GM12873 (cell line): ENCODE measurements at regions not wholly inside any gene's neighbourhood (a gene's known extent, or its start where the extent isn't known, plus 50 kb on each side); places are given as distances from the start of the nearest gene placed in this dataset.

Experiments used
- TF ChIP-seq, protein P1 (sequence below): IDR thresholded peaks from 2 replicates; pipeline ENCODE4 v1.5.1; 2012; ENCODE audit warnings: low read depth, mild to moderate bottlenecking, moderate library complexity, low read length, control low read depth; ENCODE audit not compliant: insufficient read depth; ENCODE audit errors: missing control alignments

DNA sequence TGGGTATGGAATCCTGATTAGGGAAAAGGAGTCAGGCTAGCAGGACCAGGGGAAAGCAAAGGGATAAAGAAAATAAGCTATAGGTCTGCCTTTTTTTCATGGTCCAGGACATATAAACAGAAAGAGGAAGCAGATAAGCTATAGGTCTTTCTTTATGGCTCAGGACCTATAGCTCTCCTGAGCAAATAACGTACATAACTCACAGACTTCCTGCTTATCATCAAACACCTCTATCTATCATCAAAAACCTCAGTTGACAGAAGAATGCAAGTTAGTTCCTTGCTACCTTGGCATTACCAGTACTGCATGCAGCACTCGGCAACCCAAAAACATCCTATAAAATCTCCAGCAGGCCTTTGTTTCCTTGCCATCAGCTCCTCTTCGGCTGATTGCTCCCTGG is 238.7 kb upstream of the OR4E1 start:
- TF ChIP-seq, protein P1, sequence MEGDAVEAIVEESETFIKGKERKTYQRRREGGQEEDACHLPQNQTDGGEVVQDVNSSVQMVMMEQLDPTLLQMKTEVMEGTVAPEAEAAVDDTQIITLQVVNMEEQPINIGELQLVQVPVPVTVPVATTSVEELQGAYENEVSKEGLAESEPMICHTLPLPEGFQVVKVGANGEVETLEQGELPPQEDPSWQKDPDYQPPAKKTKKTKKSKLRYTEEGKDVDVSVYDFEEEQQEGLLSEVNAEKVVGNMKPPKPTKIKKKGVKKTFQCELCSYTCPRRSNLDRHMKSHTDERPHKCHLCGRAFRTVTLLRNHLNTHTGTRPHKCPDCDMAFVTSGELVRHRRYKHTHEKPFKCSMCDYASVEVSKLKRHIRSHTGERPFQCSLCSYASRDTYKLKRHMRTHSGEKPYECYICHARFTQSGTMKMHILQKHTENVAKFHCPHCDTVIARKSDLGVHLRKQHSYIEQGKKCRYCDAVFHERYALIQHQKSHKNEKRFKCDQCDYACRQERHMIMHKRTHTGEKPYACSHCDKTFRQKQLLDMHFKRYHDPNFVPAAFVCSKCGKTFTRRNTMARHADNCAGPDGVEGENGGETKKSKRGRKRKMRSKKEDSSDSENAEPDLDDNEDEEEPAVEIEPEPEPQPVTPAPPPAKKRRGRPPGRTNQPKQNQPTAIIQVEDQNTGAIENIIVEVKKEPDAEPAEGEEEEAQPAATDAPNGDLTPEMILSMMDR: no peak

DNA sequence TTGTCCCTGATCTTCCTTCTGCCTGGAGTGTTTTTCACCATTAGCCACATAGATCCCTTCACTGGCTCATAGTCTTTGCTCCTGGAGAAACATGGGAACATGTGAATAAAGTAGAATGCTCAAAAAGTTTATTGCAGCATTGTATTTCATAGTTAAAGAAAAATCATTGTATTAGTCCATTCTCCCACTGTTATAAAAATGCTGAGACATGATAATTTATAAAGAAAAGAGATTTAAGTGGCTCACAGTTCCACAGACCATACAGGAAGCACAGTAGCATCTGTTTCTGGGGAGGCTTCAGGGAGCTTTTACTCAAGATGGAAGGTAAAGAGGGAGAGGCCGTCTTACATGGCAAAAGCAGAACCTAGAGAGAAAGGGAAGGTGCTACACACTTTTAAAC is 238.3 kb upstream of the OR4E1 start:
- TF ChIP-seq, protein P1: no peak

DNA sequence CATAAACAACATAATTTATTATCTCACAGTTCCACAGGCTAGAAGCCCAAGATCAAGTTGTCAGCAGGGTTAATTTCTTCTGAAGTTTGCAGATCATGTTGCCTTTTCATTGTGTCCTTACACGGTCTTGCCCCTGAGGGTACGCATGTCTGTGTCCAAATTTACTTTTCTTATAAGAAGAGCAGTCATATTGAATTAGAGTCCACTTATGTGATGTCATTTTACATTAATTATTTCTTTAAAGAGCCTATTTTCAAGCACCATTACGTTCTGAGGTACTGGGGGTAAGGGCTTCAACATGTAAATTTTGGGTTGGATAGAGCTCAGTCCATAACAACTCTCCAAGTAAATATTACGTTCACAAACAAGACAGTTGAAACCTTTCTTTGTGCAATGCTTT is 236.6 kb upstream of the OR4E1 start:
- TF ChIP-seq, protein P1: no peak

DNA sequence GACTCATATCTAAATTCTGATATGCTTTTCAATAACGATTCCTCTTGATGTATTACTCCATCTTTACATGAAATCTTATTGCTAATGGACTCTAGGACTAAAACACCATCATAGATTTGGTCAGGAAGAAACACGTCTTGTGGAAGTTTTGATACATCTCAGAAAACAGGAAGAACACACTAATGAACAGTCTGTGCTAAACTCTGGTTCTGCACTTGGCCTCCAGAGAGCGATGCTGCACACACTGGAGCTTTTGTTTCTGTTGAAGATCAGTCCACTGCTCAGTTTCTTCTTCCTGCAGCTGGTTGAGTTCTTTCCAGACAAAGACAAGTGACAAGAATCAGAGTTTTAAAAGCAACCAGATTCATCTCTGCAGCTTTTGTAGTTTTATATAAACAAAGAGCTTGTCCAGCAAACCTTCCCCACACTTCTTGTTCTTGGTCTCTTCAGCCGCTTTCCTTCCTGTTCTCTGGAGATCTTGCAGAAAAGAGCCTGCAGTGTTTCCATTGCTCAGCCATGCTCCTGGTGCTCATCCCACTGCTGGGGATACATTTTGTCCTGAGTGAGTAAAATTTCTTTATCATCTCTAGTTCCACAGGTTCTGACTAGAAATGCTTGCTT is 229.1 kb upstream of the OR4E1 start:
- TF ChIP-seq, protein P1: peak; percentile 51

DNA sequence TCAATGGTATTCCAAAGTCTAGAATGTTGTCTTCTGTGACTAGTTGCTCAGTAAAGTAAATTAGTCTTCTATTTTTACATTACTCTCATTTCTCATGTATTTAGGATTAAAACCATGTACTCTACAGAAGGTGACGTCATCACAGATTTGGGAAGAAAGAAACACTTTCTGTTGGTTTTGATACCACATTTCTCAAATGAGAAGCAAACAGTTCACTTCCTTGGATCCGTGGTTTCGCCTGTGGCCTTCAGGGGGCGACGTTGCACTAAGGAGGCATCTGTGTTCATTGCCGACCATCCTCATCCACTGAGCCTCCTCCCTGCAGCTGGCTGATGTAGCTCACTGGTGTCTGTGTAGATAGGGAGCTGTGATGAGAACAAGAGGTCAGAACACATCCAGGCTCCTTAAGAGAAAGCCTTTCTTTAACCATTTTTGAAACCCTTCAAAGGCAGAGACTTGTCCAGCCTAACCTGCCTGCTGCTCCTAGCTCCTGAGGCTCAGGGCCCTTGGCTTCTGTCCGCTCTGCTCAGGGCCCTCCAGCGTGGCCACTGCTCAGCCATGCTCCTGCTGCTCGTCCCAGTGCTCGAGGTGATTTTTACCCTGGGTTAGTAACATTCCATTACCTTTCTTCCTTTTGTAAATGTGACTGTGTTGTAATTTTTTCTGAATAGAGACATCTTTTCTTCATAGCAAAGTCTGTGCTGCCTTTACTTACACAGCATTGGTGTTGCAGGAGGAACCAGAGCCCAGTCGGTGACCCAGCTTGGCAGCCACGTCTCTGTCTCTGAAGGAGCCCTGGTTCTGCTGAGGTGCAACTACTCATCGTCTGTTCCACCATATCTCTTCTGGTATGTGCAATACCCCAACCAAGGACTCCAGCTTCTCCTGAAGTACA is 220.6 kb upstream of the OR4E1 start:
- TF ChIP-seq, protein P1: peak; percentile 62

DNA sequence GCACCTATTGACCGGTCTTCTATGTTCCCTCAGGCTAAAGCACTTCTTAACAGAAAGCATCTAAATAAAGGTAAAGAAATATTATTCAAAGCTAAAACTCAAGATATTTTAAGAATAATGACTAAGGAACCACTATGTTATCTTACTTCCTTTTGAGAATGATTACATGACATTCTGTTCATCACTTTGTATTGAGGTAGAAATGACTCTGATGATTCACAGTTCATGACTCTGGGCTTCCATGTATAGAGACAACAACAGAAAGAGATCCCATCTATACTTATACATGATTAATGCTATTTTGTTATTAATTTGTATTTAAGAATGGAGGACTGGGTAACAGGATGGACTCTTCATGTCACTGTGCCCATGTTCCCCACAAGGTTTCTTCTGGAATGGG is 218.3 kb upstream of the OR4E1 start:
- TF ChIP-seq, protein P1: no peak

DNA sequence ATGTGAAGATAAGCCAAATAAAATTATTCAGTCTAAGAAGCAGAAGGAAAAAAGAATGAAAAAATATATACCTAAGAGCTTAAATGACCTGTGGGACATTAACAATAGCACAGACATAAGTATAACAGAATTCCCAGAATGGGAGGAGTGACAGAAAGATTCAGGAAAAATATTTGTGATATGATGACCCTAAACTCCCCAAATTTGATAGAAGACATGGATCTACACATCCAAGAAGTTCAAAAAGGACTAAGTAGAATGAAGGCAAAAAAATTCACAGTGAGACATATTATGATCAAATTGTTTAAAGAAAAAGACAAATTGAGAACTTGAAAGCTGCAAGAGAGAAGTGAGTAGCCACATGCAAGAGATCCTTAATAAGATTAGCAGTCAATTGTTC is 211.4 kb upstream of the OR4E1 start:
- TF ChIP-seq, protein P1: no peak
